GM12878 (cell line): ENCODE measurements at regions not wholly inside any gene's neighbourhood (a gene's known extent, or its start where the extent isn't known, plus 50 kb on each side); places are given as distances from the start of the nearest gene placed in this dataset.

Source experiments
- HDGF ChIP-seq: fragments of 450-650 bp; IDR thresholded peaks from 2 replicates; pipeline ENCODE4 v1.6.1; 2016; ENCODE audit warnings: antibody characterized with exemption
- IKZF1 ChIP-seq: fragments of 450-650 bp; conservative IDR thresholded peaks from 2 replicates; pipeline ENCODE4 v1.6.1; 2017; ENCODE audit warnings: antibody characterized with exemption, mild to moderate bottlenecking
- POLR2A ChIP-seq: IDR thresholded peaks from 2 replicates; pipeline ENCODE4 v1.6.1; 2011; ENCODE audit warnings: low read depth, mild to moderate bottlenecking, low read length
- SIN3A ChIP-seq: IDR thresholded peaks from 2 replicates; pipeline ENCODE4 v1.6.1; 2012; ENCODE audit warnings: low read depth, low read length, improper control_type of control experiment
- YY1 ChIP-seq: IDR thresholded peaks from 2 replicates; pipeline ENCODE4 v1.6.1; 2011; ENCODE audit warnings: low read depth, mild to moderate bottlenecking, low read length
- TF ChIP-seq, protein P1 (sequence below), 3 experiments: IDR thresholded peaks in 2 of 3; conservative IDR thresholded peaks in 1 of 3; 2 replicates each; pipeline ENCODE4 v1.5.1; 2011; ENCODE audit warnings: low read depth in 3 of 3, low read length in 3 of 3, mild to moderate bottlenecking in 3 of 3, control low read depth in 2 of 3, moderate library complexity in 2 of 3, inconsistent platforms in 1 of 3, mixed read lengths in 1 of 3; ENCODE audit not compliant: control insufficient read depth in 2 of 3, insufficient read depth in 1 of 3; ENCODE audit errors: extremely low read depth in 1 of 3

- no peak for TF ChIP-seq YY1
- TF ChIP-seq, protein P1, sequence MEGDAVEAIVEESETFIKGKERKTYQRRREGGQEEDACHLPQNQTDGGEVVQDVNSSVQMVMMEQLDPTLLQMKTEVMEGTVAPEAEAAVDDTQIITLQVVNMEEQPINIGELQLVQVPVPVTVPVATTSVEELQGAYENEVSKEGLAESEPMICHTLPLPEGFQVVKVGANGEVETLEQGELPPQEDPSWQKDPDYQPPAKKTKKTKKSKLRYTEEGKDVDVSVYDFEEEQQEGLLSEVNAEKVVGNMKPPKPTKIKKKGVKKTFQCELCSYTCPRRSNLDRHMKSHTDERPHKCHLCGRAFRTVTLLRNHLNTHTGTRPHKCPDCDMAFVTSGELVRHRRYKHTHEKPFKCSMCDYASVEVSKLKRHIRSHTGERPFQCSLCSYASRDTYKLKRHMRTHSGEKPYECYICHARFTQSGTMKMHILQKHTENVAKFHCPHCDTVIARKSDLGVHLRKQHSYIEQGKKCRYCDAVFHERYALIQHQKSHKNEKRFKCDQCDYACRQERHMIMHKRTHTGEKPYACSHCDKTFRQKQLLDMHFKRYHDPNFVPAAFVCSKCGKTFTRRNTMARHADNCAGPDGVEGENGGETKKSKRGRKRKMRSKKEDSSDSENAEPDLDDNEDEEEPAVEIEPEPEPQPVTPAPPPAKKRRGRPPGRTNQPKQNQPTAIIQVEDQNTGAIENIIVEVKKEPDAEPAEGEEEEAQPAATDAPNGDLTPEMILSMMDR (IDR thresholded peaks at IDR 0.05 in 2 of 3, conservative IDR thresholded peaks at IDR 0.05 in 1 of 3; ENCODE audit: control insufficient read depth in 2 of 3, extremely low read depth in 1 of 3, insufficient read depth in 1 of 3, low read depth in 3 of 3, low read length in 3 of 3), result no peak
- no peak for TF ChIP-seq HDGF
- TF ChIP-seq POLR2A, result no peak
- TF ChIP-seq IKZF1, result no peak
- TF ChIP-seq SIN3A, result no peak
Observed at GRCh38 chr12:113555226-113555625, 83.6 kb upstream of the LHX5 start.
